Spinal cord (tissue), 9 donors: ENCODE measurements at regions not wholly inside any gene's neighbourhood (a gene's known extent, or its start where the extent isn't known, plus 50 kb on each side); places are given as distances from the start of the nearest gene placed in this dataset.
A peak's percentile ranks its signal among the peaks of the same experiment; 100 is the strongest.

Source experiments
- DNase-seq, 6 donors: peaks; one replicate each; pipeline versions ENCODE4 v3.0.0 to v3.0.0-alpha.2; 2013 to 2015; ENCODE audit warnings: low spot score in 6 of 6, low read depth in 4 of 6
- H3K27ac ChIP-seq: one replicate; pipeline ENCODE4 v1.5.1; 2013; ENCODE audit warnings: low read depth, low read length, control low read depth
- H3K27me3 ChIP-seq: one replicate; pipeline ENCODE4 v1.6.1; 2013; ENCODE audit warnings: low read length; ENCODE audit not compliant: control insufficient read depth, insufficient read depth
- H3K36me3 ChIP-seq: one replicate; pipeline ENCODE4 v1.6.1; 2013; ENCODE audit warnings: low read length; ENCODE audit not compliant: control insufficient read depth, insufficient read depth
- H3K4me1 ChIP-seq: one replicate; pipeline ENCODE4 v1.6.1; 2013; ENCODE audit warnings: low read length; ENCODE audit not compliant: control insufficient read depth, insufficient read depth
- H3K4me3 ChIP-seq: one replicate; pipeline ENCODE4 v1.5.1; 2013; ENCODE audit warnings: low read depth, low read length, control low read depth
- H3K9me3 ChIP-seq: one replicate; pipeline ENCODE4 v1.6.1; 2013; ENCODE audit warnings: low read length; ENCODE audit not compliant: control insufficient read depth, insufficient read depth
- WGBS: methylation state at CpG from one replicate; pipeline ENCODE4 v1.1.5; 2013; ENCODE audit warnings: missing lambda C conversion rate; ENCODE audit not compliant: insufficient coverage; 5-methylcytosine and 5-hydroxymethylcytosine counted together
- donor health status: healthy.

DNA sequence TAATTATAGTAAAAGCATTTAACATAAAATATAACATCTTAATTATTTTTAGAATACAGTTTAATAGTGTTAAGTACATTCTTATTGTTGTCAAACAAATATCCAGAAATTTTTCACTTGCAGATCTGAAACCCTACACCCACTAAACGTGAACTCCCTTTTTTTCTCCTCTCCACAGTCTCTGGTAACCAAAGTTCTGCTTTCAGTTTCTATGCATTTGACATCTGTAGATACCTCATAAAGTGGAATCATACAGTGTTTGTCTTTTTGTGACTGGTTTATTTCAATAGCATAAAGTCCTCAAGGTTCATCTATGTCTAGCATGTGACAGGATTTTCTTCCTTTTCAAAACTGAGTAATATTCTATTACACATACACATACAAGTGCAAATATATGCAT is 286.3 kb downstream of the BTBD3 start:
- WGBS, result no CpG with 5 or more reads among the region's 1 CpG
- no peaks in the 10 kb centered on the region for H3K27me3 ChIP-seq
- no peak for DNase-seq
- H3K36me3 ChIP-seq, result no peaks in the 10 kb centered on the region
- H3K27ac ChIP-seq, result no peak overlapping the region
- H3K9me3 ChIP-seq, result no peaks in the 10 kb centered on the region
- no peak overlapping the region for H3K4me3 ChIP-seq
- no peaks in the 10 kb centered on the region for H3K4me1 ChIP-seq

DNA sequence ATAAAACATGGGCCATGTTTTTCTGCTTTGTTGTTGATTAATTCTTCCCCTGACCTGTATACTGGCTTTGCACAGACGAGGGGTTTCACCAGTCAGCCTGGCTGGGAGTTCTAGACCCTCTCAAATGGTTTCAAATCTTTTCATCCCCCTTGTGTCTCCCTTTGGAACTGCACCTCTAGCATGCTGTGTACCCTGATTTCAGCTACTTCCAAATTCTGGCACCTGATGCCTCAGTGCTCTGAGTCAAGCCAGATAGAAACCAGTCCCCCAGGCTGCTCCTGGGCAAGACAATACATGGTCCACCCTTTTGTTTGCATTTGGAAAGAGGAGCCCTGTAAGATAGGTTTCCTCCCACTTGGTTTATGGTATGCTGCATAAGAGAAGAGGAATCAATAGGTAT is 290.2 kb downstream of the BTBD3 start:
- 55% methylated on average over 1 of the region's 1 CpG for WGBS
- Histone ChIP-seq H3K27me3 (no peaks in the 10 kb centered on the region), H3K27ac (no peak overlapping the region), H3K4me1 (no peaks in the 10 kb centered on the region), H3K4me3 (no peak overlapping the region), H3K9me3 (no peaks in the 10 kb centered on the region), H3K36me3 (no peaks in the 10 kb centered on the region)
- peak in 1 of 6 donors; percentile 21 for DNase-seq

DNA sequence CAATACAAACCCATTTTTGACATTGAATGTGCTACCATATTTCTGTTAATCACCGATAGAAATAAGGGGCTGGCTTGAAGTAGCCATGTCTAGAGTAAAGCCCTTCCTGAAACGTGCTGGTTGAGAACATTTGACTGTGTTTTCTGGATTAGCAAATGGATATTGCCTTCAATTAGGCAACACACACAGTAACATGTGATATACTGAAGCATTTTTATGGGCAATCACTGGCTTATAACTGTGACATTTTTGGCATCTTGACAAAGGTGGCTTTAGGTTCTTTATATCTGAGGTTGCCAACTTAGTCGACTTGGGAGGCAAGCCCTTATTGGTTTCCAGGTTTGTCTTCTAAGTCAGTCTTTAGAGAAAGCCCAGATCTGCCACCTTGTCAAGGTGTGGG is 292.9 kb downstream of the BTBD3 start:
- Histone ChIP-seq H3K27ac (no peak overlapping the region), H3K9me3 (no peaks in the 10 kb centered on the region), H3K4me1 (no peaks in the 10 kb centered on the region), H3K4me3 (no peak overlapping the region), H3K36me3 (no peaks in the 10 kb centered on the region), H3K27me3 (no peaks in the 10 kb centered on the region)
- no peak for DNase-seq
- WGBS, result 100% methylated on average over 1 of the region's 3 CpGs

DNA sequence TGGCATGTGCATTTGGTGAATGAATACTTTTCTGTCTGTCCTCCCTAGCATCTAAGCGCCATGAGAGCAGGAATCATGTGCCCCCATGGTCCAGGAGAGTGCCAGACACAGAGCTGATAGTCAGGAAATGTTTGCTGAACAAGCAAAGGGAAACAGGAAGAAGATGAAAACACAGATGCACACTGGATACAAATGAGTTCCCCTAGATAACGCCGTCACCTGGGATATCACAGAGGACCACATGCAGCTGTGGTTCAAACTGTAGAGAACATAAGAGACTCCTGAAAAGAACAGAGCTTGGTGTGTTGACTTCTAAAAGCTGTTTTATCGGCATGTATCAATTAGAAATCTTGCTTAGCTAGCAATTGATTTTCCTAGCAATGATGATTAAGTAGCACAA is 293.7 kb downstream of the BTBD3 start:
- H3K4me1 ChIP-seq, result no peaks in the 10 kb centered on the region
- H3K36me3 ChIP-seq, result no peaks in the 10 kb centered on the region
- H3K27me3 ChIP-seq, result no peaks in the 10 kb centered on the region
- no peak overlapping the region for H3K4me3 ChIP-seq
- WGBS, result 78% methylated on average over 2 of the region's 4 CpGs
- DNase-seq, result peak in 1 of 6 donors; percentile 27
- peaks cover 2% of the 10 kb centered on the region for H3K9me3 ChIP-seq
- no peak overlapping the region for H3K27ac ChIP-seq

DNA sequence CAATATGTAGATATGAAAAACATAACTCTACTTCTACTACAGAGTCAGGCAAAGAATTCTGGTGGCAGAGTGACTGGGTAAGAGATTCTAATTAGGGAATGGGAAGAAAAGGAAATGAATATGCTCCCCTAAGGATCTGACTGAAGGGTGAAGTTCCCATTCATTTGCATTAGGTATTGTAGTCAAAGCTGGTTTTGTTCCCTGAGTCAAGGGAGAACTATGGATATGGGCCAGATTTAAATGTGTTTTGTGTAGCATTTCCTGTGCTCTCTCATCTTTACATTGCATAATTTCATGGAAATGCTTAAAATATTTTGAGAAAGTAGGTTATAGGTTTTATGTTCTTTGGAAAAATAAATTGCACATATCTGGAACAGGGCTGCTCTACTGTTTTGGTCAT is 299.7 kb downstream of the BTBD3 start:
- no peaks in the 10 kb centered on the region for H3K27me3 ChIP-seq
- no peaks in the 10 kb centered on the region for H3K4me1 ChIP-seq
- H3K36me3 ChIP-seq, result no peaks in the 10 kb centered on the region
- no peak overlapping the region for H3K27ac ChIP-seq
- DNase-seq, result peak in 1 of 6 donors; percentile 46
- peaks cover 2% of the 10 kb centered on the region for H3K9me3 ChIP-seq
- H3K4me3 ChIP-seq, result no peak overlapping the region

DNA sequence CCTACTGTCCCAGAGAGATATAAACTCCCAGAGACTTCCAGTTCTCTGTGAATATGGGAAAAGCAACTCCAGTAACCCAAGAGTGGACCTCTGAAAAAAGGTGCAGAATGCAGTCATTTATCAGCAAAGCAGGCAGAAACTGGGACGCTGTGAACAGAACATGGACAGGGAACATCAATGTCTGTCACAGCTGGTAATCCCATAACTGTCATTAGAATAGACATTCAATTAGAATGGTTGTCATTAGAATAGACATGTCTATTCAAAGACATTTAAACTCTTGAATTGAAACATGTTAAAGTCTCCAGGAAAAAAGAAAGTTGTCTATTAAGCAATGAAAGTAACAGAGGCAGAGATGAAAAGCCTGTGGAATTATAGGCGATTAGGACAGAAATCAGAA is 302.1 kb downstream of the BTBD3 start:
- Histone ChIP-seq H3K4me1 (no peaks in the 10 kb centered on the region), H3K27ac (no peak overlapping the region), H3K9me3 (peaks cover 2% of the 10 kb centered on the region), H3K4me3 (no peak overlapping the region), H3K36me3 (no peaks in the 10 kb centered on the region), H3K27me3 (no peaks in the 10 kb centered on the region)
- DNase-seq, result peak in 2 of 6 donors; percentile 8 to 48
- no CpG with 5 or more reads among the region's 2 CpGs for WGBS

DNA sequence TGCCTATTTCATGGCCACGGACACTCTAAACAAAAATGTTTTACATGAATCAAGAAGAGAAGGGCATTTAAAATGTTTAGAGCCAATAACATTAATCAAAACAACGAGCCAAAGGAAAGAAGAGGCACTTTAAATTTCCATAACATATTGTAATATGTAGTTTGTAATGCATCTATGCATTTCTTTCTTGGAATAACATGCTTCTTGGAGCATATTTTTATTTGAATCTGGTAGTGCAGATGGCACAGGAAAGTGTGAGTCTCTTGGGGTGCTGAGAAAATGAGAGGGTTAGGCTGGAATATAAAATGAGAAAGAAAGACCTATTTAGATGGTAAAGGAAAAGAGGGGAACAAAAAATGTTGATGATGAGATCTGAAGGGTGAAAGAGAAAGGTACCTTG is 305.4 kb downstream of the BTBD3 start:
- peak in 2 of 6 donors; percentile 18 to 85 for DNase-seq

DNA sequence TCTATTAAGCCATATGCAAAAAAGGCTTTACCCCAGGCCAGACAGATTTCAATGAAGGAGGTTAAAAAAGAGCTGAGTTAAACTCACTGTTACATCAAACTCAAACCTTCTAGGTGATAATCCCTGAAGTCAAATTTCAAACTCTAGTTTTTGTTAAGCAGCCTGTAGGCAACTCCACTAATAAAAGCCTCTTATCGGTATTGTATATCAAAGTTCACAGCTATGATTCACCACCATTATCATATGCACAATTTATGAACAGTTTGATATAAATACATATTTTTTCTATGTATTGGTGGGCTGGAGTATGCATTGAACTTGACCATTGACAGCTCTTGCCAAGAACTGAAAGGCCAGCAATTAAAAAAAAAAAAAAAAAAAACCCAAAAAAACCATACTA is 308.2 kb downstream of the BTBD3 start:
- Histone ChIP-seq H3K27ac (no peak overlapping the region), H3K4me1 (no peaks in the 10 kb centered on the region), H3K9me3 (no peaks in the 10 kb centered on the region), H3K27me3 (no peaks in the 10 kb centered on the region), H3K4me3 (no peak overlapping the region), H3K36me3 (no peaks in the 10 kb centered on the region)
- no peak for DNase-seq
- WGBS, result no CpG with 5 or more reads among the region's 1 CpG

More for the DNA sequence above, 305.4 kb downstream of the BTBD3 start:
- no peak overlapping the region for H3K4me3 ChIP-seq
- H3K9me3 ChIP-seq, result no peaks in the 10 kb centered on the region
- H3K4me1 ChIP-seq, result no peaks in the 10 kb centered on the region
- no peak overlapping the region for H3K27ac ChIP-seq
- WGBS, result no CpG with 5 or more reads among the region's 2 CpGs
- H3K27me3 ChIP-seq, result no peaks in the 10 kb centered on the region
- H3K36me3 ChIP-seq, result no peaks in the 10 kb centered on the region

DNA sequence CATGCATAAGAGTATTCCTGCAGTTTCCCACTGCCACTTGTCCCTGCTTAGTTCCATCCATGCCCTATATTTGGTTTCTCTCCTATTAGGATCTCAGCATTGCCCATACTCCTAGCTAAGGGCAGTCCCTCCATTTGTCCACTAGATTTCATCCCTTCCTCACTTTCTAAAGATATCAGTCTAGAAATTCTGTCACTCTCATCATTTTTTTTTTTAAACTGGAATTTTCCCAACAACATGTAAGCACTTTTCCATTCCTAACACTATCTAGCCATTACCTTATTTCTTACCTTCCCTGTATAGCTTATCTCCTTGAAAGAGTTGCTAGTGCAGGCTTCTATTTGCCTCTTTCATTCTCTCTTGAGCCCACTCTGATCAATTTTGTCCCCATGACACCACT is 312.2 kb downstream of the BTBD3 start:
- Histone ChIP-seq H3K4me3 (no peak overlapping the region), H3K27ac (no peak overlapping the region), H3K4me1 (no peaks in the 10 kb centered on the region), H3K36me3 (no peaks in the 10 kb centered on the region), H3K27me3 (no peaks in the 10 kb centered on the region), H3K9me3 (no peaks in the 10 kb centered on the region)
- no peak for DNase-seq

DNA sequence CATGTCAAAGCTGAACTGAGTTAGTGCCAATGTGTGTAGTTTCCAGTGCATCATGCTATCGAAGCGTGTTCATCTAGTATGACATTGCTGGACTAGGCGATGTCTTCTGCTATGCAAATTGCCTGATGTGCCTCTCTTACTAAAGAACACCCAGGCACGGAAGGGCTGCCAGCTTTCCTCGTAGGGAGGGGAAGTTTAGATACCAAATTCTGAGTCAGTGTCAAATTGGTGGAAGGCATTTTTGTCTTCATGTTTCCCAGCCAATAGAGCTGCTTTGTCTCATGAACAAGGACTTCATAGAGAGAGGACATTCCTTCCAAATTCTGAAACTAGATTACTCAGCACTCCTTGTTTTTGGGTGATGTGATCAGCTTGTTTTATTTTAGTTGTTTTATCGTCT is 320.1 kb downstream of the BTBD3 start:
- H3K36me3 ChIP-seq, result no peaks in the 10 kb centered on the region
- no peaks in the 10 kb centered on the region for H3K9me3 ChIP-seq
- no peak overlapping the region for H3K4me3 ChIP-seq
- peak in 1 of 6 donors; percentile 71 for DNase-seq
- H3K27ac ChIP-seq, result no peak overlapping the region
- no peaks in the 10 kb centered on the region for H3K4me1 ChIP-seq
- 60% methylated on average over 2 of the region's 6 CpGs for whole genome bisulfite sequencing
- no peaks in the 10 kb centered on the region for H3K27me3 ChIP-seq
